GM21381 (cell line): ENCODE measurements at regions not wholly inside any gene's neighbourhood (a gene's known extent, or its start where the extent isn't known, plus 50 kb on each side); places are given as distances from the start of the nearest gene placed in this dataset.
"Not testable (repeated sequence)": the region's sequence is repeated elsewhere in the genome, so short reads cannot be mapped to it uniquely, and the experiment has no call there.

Experiments
- ATAC-seq: cut with Tn5 transposase; IDR thresholded peaks from one replicate; pipeline ENCODE4 v1.9.1; 2021; ENCODE audit warnings: mild to moderate bottlenecking, moderate library complexity; ENCODE audit not compliant: unreplicated experiment

GRCh38 chr18:26654616-26655524, 106.5 kb upstream of the KCTD1 start:
- no peak for ATAC-seq

- no peak for ATAC-seq
Measured at GRCh38 chr18:26653943-26654615, 105.7 kb upstream of the KCTD1 start.

GRCh38 chr18:26652501-26652900, 104.1 kb upstream of the KCTD1 start:
- no peak for ATAC-seq

- ATAC-seq = no peak
Measured at GRCh38 chr18:26650310-26651268, 102.2 kb upstream of the KCTD1 start.

- no peak for ATAC-seq
Measured at GRCh38 chr18:26649193-26649543, 100.8 kb upstream of the KCTD1 start.

- no peak for ATAC-seq
Measured at GRCh38 chr18:26648509-26649192, 100.3 kb upstream of the KCTD1 start.

GRCh38 chr18:26646901-26647300, 98.5 kb upstream of the KCTD1 start:
- ATAC-seq = no peak

- no peak for ATAC-seq
Measured at GRCh38 chr18:26642440-26643348, 94.3 kb upstream of the KCTD1 start.

GRCh38 chr18:26640541-26640940, 92.2 kb upstream of the KCTD1 start:
- no peak for ATAC-seq

- no peak for ATAC-seq
Measured at GRCh38 chr18:26639149-26639548, 90.8 kb upstream of the KCTD1 start.

GRCh38 chr18:26637983-26638382, 89.6 kb upstream of the KCTD1 start:
- ATAC-seq = no peak

GRCh38 chr18:26637324-26637723, 89.0 kb upstream of the KCTD1 start:
- ATAC-seq = no peak

- ATAC-seq = no peak
Measured at GRCh38 chr18:26635466-26635865, 87.1 kb upstream of the KCTD1 start.

GRCh38 chr18:26634631-26635030, 86.3 kb upstream of the KCTD1 start:
- ATAC-seq = no peak

- ATAC-seq = no peak
Measured at GRCh38 chr18:26631135-26631534, 82.8 kb upstream of the KCTD1 start.

- ATAC-seq = no peak
Measured at GRCh38 chr18:26630596-26630995, 82.2 kb upstream of the KCTD1 start.

- no peak for ATAC-seq
Measured at GRCh38 chr18:26628017-26628416, 79.7 kb upstream of the KCTD1 start.

GRCh38 chr18:26624443-26624842, 76.1 kb upstream of the KCTD1 start:
- ATAC-seq = no peak

- not testable (repeated sequence) for ATAC-seq
Measured at GRCh38 chr18:26623314-26623713, 75.0 kb upstream of the KCTD1 start.
